ENCODE measurements at regions not wholly inside any gene's neighbourhood (a gene's known extent, or its start where the extent isn't known, plus 50 kb on each side); places are given as distances from the start of the nearest gene placed in this dataset.
"Not testable (repeated sequence)": the region's sequence is repeated elsewhere in the genome, so short reads cannot be mapped to it uniquely, and the experiment has no call there.

GRCh38 chr18:10143596-10143995 is 229.8 kb downstream of the VAPA start:
- no peak for DNase-seq

GRCh38 chr18:10145546-10145945 is 231.7 kb downstream of the VAPA start:
- no peak for DNase-seq

GRCh38 chr18:10147226-10147625 is 233.4 kb downstream of the VAPA start:
- no peak for DNase-seq

- no peak for DNase-seq
These were observed 233.9 kb downstream of the VAPA start for GRCh38 chr18:10147752-10148151.

GRCh38 chr18:10148189-10148929 is 234.5 kb downstream of the VAPA start:
- peak; percentile 13 for DNase-seq

GRCh38 chr18:10149768-10150556 is 236.1 kb downstream of the VAPA start:
- no peak for DNase-seq

- not testable (repeated sequence) for DNase-seq
These were observed 236.8 kb downstream of the VAPA start for GRCh38 chr18:10150576-10150975.

GRCh38 chr18:10152475-10152874 is 238.7 kb downstream of the VAPA start:
- no peak for DNase-seq

- DNase-seq: no peak
These were observed 240.3 kb downstream of the VAPA start for GRCh38 chr18:10153924-10154752.

GRCh38 chr18:10157706-10158105 is 243.9 kb downstream of the VAPA start:
- DNase-seq: no peak

GRCh38 chr18:10160251-10160650 is 246.4 kb downstream of the VAPA start:
- no peak for DNase-seq

- DNase-seq: no peak
These were observed 247.5 kb downstream of the VAPA start for GRCh38 chr18:10161315-10161714.

GRCh38 chr18:10162340-10162739 is 248.5 kb downstream of the VAPA start:
- DNase-seq: no peak

- DNase-seq: no peak
These were observed 250.7 kb downstream of the VAPA start for GRCh38 chr18:10164271-10165071.

- no peak for DNase-seq
These were observed 252.5 kb downstream of the VAPA start for GRCh38 chr18:10166164-10166807.

GRCh38 chr18:10167759-10168158 is 253.9 kb downstream of the VAPA start:
- DNase-seq: no peak

GRCh38 chr18:10168477-10168876 is 254.7 kb downstream of the VAPA start:
- no peak for DNase-seq

GRCh38 chr18:10169064-10169562 is 255.3 kb downstream of the VAPA start:
- no peak for DNase-seq

- no peak for DNase-seq
These were observed 256.0 kb downstream of the VAPA start for GRCh38 chr18:10169814-10170213.

GRCh38 chr18:10170375-10170774 is 256.6 kb downstream of the VAPA start:
- DNase-seq: no peak

GRCh38 chr18:10175333-10175732 is 261.5 kb downstream of the VAPA start:
- not testable (repeated sequence) for DNase-seq

GRCh38 chr18:10179326-10179725 is 265.5 kb downstream of the VAPA start:
- not testable (repeated sequence) for DNase-seq

All from NCI-H187 treated with DMSO at 0.1 percent for 48 hours (cell line).